ENCODE measurements at regions not wholly inside any gene's neighbourhood (a gene's known extent, or its start where the extent isn't known, plus 50 kb on each side); places are given as distances from the start of the nearest gene placed in this dataset.

DNA sequence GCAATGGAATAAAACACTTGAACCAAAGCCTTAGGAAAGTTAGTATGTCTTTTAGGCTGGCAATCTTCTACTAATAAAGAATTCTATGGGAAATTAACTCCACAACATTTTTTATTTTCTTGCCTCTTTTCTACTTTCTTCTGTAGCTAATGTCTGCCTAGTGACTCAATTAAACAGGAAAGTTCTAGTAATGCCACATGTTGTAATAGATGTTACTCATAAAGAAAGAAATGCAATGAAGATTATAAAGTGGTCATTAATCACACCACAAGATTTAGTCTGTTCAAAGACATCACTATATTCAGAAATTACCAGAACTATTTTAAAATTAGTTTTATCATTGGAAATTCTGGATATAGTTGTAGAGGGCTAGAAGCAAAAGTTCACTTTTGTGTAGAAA is 329.7 kb downstream of the SI start:
- H3K36me3 Mint-ChIP-seq (ENCODE audit: insufficient read depth in 1 of 3, low read depth in 3 of 3), result no peaks in the 10 kb centered on the region
- no peak overlapping the region for H2AK5ac ChIP-seq (ENCODE audit: insufficient read length, low read length)
- TF ChIP-seq, protein P1, sequence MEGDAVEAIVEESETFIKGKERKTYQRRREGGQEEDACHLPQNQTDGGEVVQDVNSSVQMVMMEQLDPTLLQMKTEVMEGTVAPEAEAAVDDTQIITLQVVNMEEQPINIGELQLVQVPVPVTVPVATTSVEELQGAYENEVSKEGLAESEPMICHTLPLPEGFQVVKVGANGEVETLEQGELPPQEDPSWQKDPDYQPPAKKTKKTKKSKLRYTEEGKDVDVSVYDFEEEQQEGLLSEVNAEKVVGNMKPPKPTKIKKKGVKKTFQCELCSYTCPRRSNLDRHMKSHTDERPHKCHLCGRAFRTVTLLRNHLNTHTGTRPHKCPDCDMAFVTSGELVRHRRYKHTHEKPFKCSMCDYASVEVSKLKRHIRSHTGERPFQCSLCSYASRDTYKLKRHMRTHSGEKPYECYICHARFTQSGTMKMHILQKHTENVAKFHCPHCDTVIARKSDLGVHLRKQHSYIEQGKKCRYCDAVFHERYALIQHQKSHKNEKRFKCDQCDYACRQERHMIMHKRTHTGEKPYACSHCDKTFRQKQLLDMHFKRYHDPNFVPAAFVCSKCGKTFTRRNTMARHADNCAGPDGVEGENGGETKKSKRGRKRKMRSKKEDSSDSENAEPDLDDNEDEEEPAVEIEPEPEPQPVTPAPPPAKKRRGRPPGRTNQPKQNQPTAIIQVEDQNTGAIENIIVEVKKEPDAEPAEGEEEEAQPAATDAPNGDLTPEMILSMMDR (conservative IDR thresholded peaks at IDR 0.05), result no peak
- no peak overlapping the region for H4K91ac ChIP-seq (ENCODE audit: insufficient read length, low read depth, low read length)
- H4K20me1 ChIP-seq (ENCODE audit: control insufficient read depth, insufficient read depth, insufficient read length), result no peaks in the 10 kb centered on the region
- H2BK5ac ChIP-seq (ENCODE audit: insufficient read length, low read length), result no peak overlapping the region
- no peak overlapping the region for H4K8ac ChIP-seq (replicated peaks; ENCODE audit: insufficient read length, low read depth, low read length)
- no peak overlapping the region for H2BK12ac ChIP-seq (ENCODE audit: insufficient read length, low read depth, low read length)
- H2AFZ ChIP-seq (ENCODE audit: low read length), result no peak overlapping the region
- no peaks in the 10 kb centered on the region for H3K27me3 ChIP-seq (ENCODE audit: insufficient read depth, low read length)
- H3K79me2 ChIP-seq (ENCODE audit: insufficient read depth, low read length), result no peaks in the 10 kb centered on the region
- no peaks in the 10 kb centered on the region for H3K27me3 Mint-ChIP-seq (ENCODE audit: low read depth)
- H3K4me2 ChIP-seq (ENCODE audit: insufficient read depth, insufficient read length, low read length), result no peak overlapping the region
- H3K23me2 ChIP-seq (ENCODE audit: insufficient read length, low read depth, low read length, poor library complexity, severe bottlenecking), result no peaks in the 10 kb centered on the region
- H2BK120ac ChIP-seq (ENCODE audit: low read depth, low read length, poor library complexity, severe bottlenecking), result no peak overlapping the region
- H2BK15ac ChIP-seq (ENCODE audit: low read depth, low read length), result no peak overlapping the region
- no peak overlapping the region for H2BK20ac ChIP-seq (ENCODE audit: low read depth, low read length, poor library complexity, severe bottlenecking)
- H3K9me3 ChIP-seq (ENCODE audit: control insufficient read depth, low read depth, low read length), result no peaks in the 10 kb centered on the region
- no peak overlapping the region for H3K56ac ChIP-seq (ENCODE audit: insufficient read length, low read depth, low read length)
- H3K27ac Mint-ChIP-seq, result no peak overlapping the region
- no peaks in the 10 kb centered on the region for H3K9me3 Mint-ChIP-seq
- no peak overlapping the region for H3K4me3 Mint-ChIP-seq
- H3K9ac ChIP-seq (ENCODE audit: extremely low read depth, insufficient read length, low read length), result no peak overlapping the region
- no peaks in the 10 kb centered on the region for H3K4me1 Mint-ChIP-seq
- H3K79me1 ChIP-seq (ENCODE audit: insufficient read depth, low read depth, low read length, poor library complexity, severe bottlenecking), result no peaks in the 10 kb centered on the region
- H3K4me1 ChIP-seq (ENCODE audit: insufficient read depth, low read length), result no peaks in the 10 kb centered on the region
- no peak for DNase-seq
- no peak overlapping the region for H3K23ac ChIP-seq (ENCODE audit: insufficient read length, low read depth, low read length)
- H3K18ac ChIP-seq (ENCODE audit: insufficient read length, low read depth, low read length), result no peak overlapping the region
- H3K14ac ChIP-seq (ENCODE audit: insufficient read depth, low read length), result no peak overlapping the region
- no peak overlapping the region for H3K27ac ChIP-seq (ENCODE audit: insufficient read length, low read depth, low read length)
- no peak overlapping the region for H3T11ph ChIP-seq (ENCODE audit: low read length)
- H3K4ac ChIP-seq (ENCODE audit: low read depth, low read length), result no peak overlapping the region
- H4K5ac ChIP-seq (ENCODE audit: insufficient read length, low read depth, low read length), result no peak overlapping the region
